ENCODE measurements at regions not wholly inside any gene's neighbourhood (a gene's known extent, or its start where the extent isn't known, plus 50 kb on each side); places are given as distances from the start of the nearest gene placed in this dataset.

- TF ChIP-seq, protein P1, sequence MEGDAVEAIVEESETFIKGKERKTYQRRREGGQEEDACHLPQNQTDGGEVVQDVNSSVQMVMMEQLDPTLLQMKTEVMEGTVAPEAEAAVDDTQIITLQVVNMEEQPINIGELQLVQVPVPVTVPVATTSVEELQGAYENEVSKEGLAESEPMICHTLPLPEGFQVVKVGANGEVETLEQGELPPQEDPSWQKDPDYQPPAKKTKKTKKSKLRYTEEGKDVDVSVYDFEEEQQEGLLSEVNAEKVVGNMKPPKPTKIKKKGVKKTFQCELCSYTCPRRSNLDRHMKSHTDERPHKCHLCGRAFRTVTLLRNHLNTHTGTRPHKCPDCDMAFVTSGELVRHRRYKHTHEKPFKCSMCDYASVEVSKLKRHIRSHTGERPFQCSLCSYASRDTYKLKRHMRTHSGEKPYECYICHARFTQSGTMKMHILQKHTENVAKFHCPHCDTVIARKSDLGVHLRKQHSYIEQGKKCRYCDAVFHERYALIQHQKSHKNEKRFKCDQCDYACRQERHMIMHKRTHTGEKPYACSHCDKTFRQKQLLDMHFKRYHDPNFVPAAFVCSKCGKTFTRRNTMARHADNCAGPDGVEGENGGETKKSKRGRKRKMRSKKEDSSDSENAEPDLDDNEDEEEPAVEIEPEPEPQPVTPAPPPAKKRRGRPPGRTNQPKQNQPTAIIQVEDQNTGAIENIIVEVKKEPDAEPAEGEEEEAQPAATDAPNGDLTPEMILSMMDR (IDR thresholded peaks at IDR 0.05 in 2 of 3, conservative IDR thresholded peaks at IDR 0.05 in 1 of 3; ENCODE audit: borderline replicate concordance in 1 of 3, insufficient read depth in 1 of 3, low read depth in 2 of 3, low read length in 2 of 3) = peak; percentile 92 to 96 (median 94)
- TF ChIP-seq POLR2AphosphoS5 (IDR thresholded peaks at IDR 0.05; ENCODE audit: low read depth, low read length) (no peak), POLR2A (IDR thresholded peaks at IDR 0.05; ENCODE audit: borderline replicate concordance, extremely low read depth, insufficient read depth, insufficient read length) (no peak), RAD21 (IDR thresholded peaks at IDR 0.05; ENCODE audit: low read depth) (peak; percentile 96), YY1 (IDR thresholded peaks at IDR 0.05; ENCODE audit: extremely low read depth, insufficient replicate concordance, low read depth, low read length) (no peak), EZH2phosphoT487 (IDR thresholded peaks at IDR 0.05; ENCODE audit: borderline replicate concordance) (no peak), ATF3 (IDR thresholded peaks at IDR 0.05) (no peak), EZH2 (IDR thresholded peaks at IDR 0.05) (no peak), CBX3 (IDR thresholded peaks at IDR 0.05; ENCODE audit: low read depth) (no peak), TCF7L2 (IDR thresholded peaks at IDR 0.05; ENCODE audit: borderline replicate concordance, extremely low read depth, insufficient read depth, insufficient read length) (no peak)
- TF ChIP-seq, protein P2, sequence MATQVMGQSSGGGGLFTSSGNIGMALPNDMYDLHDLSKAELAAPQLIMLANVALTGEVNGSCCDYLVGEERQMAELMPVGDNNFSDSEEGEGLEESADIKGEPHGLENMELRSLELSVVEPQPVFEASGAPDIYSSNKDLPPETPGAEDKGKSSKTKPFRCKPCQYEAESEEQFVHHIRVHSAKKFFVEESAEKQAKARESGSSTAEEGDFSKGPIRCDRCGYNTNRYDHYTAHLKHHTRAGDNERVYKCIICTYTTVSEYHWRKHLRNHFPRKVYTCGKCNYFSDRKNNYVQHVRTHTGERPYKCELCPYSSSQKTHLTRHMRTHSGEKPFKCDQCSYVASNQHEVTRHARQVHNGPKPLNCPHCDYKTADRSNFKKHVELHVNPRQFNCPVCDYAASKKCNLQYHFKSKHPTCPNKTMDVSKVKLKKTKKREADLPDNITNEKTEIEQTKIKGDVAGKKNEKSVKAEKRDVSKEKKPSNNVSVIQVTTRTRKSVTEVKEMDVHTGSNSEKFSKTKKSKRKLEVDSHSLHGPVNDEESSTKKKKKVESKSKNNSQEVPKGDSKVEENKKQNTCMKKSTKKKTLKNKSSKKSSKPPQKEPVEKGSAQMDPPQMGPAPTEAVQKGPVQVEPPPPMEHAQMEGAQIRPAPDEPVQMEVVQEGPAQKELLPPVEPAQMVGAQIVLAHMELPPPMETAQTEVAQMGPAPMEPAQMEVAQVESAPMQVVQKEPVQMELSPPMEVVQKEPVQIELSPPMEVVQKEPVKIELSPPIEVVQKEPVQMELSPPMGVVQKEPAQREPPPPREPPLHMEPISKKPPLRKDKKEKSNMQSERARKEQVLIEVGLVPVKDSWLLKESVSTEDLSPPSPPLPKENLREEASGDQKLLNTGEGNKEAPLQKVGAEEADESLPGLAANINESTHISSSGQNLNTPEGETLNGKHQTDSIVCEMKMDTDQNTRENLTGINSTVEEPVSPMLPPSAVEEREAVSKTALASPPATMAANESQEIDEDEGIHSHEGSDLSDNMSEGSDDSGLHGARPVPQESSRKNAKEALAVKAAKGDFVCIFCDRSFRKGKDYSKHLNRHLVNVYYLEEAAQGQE (IDR thresholded peaks at IDR 0.05; ENCODE audit: low read depth) = no peak
These were observed 213.9 kb downstream of the TFCP2L1 start for GRCh38 chr2:121071034-121071504.
